Activated effector memory CD4-positive, alpha-beta T cell treated with Interleukin-2 at 50 U/mL for 16 hours (primary cell): ENCODE measurements at regions not wholly inside any gene's neighbourhood (a gene's known extent, or its start where the extent isn't known, plus 50 kb on each side); places are given as distances from the start of the nearest gene placed in this dataset.
"Not testable (repeated sequence)": the region's sequence is repeated elsewhere in the genome, so short reads cannot be mapped to it uniquely, and the experiment has no call there.

Experiments
- DNase-seq: peaks from one replicate; pipeline ENCODE4 v3.0.0-alpha.2; 2020

GRCh38 chr5:158602981-158603380, 496.7 kb downstream of the EBF1 start:
- DNase-seq, result no peak

GRCh38 chr5:158601118-158601517, 498.6 kb downstream of the EBF1 start:
- no peak for DNase-seq

GRCh38 chr5:158600679-158601078, 499.0 kb downstream of the EBF1 start:
- no peak for DNase-seq

- no peak for DNase-seq
These were observed 500.6 kb downstream of the EBF1 start for GRCh38 chr5:158599157-158599556.

GRCh38 chr5:158594595-158595242, 505.0 kb downstream of the EBF1 start:
- no peak for DNase-seq

- no peak for DNase-seq
These were observed 505.8 kb downstream of the EBF1 start for GRCh38 chr5:158593925-158594324.

GRCh38 chr5:158591301-158591863, 508.3 kb downstream of the EBF1 start:
- no peak for DNase-seq

- no peak for DNase-seq
These were observed 508.9 kb downstream of the EBF1 start for GRCh38 chr5:158590746-158591300.

GRCh38 chr5:158589939-158590338, 509.8 kb downstream of the EBF1 start:
- no peak for DNase-seq

- DNase-seq, result no peak
These were observed 511.1 kb downstream of the EBF1 start for GRCh38 chr5:158588617-158589016.

- no peak for DNase-seq
These were observed 513.7 kb downstream of the EBF1 start for GRCh38 chr5:158586054-158586453.

- not testable (repeated sequence) for DNase-seq
These were observed 517.0 kb downstream of the EBF1 start for GRCh38 chr5:158582669-158583068.

- DNase-seq, result no peak
These were observed 525.9 kb downstream of the EBF1 start for GRCh38 chr5:158573829-158574228.

GRCh38 chr5:158570502-158570901, 529.2 kb downstream of the EBF1 start:
- no peak for DNase-seq

- DNase-seq, result no peak
These were observed 530.2 kb downstream of the EBF1 start for GRCh38 chr5:158569534-158569933.

GRCh38 chr5:158565017-158565789, 534.5 kb downstream of the EBF1 start:
- no peak for DNase-seq

GRCh38 chr5:158563760-158564390, 535.8 kb downstream of the EBF1 start:
- DNase-seq, result no peak

- DNase-seq, result no peak
These were observed 538.0 kb downstream of the EBF1 start for GRCh38 chr5:158561562-158562190.

- no peak for DNase-seq
These were observed 539.5 kb downstream of the EBF1 start for GRCh38 chr5:158560170-158560569.

GRCh38 chr5:158559643-158560042, 540.1 kb downstream of the EBF1 start:
- no peak for DNase-seq

GRCh38 chr5:158559066-158559465, 540.6 kb downstream of the EBF1 start:
- no peak for DNase-seq

GRCh38 chr5:158553962-158554336, 545.8 kb downstream of the EBF1 start:
- no peak for DNase-seq
